ENCODE measurements at regions not wholly inside any gene's neighbourhood (a gene's known extent, or its start where the extent isn't known, plus 50 kb on each side); places are given as distances from the start of the nearest gene placed in this dataset.

GRCh38 chr16:9337308-9338032, 246.0 kb downstream of the HAPSTR1 start:
- H3K27ac ChIP-seq: no peak overlapping the region
- H3K9me3 ChIP-seq: no peaks in the 10 kb centered on the region
- H3K36me3 ChIP-seq: no peaks in the 10 kb centered on the region
- H3K27me3 ChIP-seq: no peaks in the 10 kb centered on the region
- H3K4me3 ChIP-seq: no peak overlapping the region
- H3K4me1 ChIP-seq: no peaks in the 10 kb centered on the region
- no peak for TF ChIP-seq POLR2A (IDR thresholded peaks at IDR 0.05)
- TF ChIP-seq, protein P1, sequence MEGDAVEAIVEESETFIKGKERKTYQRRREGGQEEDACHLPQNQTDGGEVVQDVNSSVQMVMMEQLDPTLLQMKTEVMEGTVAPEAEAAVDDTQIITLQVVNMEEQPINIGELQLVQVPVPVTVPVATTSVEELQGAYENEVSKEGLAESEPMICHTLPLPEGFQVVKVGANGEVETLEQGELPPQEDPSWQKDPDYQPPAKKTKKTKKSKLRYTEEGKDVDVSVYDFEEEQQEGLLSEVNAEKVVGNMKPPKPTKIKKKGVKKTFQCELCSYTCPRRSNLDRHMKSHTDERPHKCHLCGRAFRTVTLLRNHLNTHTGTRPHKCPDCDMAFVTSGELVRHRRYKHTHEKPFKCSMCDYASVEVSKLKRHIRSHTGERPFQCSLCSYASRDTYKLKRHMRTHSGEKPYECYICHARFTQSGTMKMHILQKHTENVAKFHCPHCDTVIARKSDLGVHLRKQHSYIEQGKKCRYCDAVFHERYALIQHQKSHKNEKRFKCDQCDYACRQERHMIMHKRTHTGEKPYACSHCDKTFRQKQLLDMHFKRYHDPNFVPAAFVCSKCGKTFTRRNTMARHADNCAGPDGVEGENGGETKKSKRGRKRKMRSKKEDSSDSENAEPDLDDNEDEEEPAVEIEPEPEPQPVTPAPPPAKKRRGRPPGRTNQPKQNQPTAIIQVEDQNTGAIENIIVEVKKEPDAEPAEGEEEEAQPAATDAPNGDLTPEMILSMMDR (IDR thresholded peaks at IDR 0.05): no peak
- intact Hi-C loops (cut with DNase I; ENCODE audit: low total_unique reads): no loop called here
- DNase-seq: no peak

DNA sequence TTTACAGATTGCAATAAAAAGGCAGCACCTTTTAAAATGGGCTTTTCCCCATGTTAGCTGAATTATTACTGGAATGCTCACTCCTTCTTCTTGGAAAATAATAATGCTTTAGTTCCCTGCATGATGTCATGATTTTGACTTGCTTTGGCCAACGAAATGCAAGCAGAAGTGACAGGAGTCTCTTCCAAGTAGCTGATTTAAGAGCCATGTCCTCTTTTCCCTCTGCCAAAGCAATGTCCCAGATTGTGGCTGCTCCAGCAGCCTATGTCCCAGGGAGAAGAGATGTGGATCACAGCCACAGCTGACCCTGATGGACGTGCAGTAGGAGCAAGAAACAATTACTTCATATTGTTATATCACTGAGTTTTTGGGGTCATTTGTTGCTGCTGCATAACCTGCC, 246.6 kb downstream of the HAPSTR1 start:
- intact Hi-C loops (cut with DNase I; ENCODE audit: low total_unique reads): no loop called here
- no peak overlapping the region for H3K27ac ChIP-seq
- H3K36me3 ChIP-seq: no peaks in the 10 kb centered on the region
- TF ChIP-seq POLR2A (IDR thresholded peaks at IDR 0.05): no peak
- TF ChIP-seq, protein P1 (IDR thresholded peaks at IDR 0.05): no peak
- no peaks in the 10 kb centered on the region for H3K27me3 ChIP-seq
- no peak for DNase-seq
- H3K9me3 ChIP-seq: no peaks in the 10 kb centered on the region
- no peak overlapping the region for H3K4me3 ChIP-seq
- H3K4me1 ChIP-seq: no peaks in the 10 kb centered on the region

DNA sequence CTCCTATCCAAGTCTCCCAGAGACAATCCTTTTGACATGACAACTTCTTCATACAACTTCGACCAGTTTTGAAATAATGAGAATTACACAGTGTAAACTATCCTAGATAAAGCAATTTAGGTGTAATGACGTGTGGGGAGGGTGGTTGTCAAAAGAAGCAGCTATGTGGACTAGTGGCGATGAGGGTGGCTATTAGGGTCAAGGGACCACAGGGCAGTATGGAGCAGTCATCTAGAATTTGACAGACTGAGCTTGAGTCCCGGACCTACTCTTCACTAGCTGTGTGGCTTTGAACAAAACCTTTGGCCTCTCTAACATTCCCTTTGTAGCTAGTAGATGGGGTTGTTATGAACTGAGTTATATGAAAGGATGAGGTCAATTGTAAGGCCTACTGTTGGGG, 247.1 kb downstream of the HAPSTR1 start:
- no peak overlapping the region for H3K27ac ChIP-seq

GRCh38 chr16:9340526-9341256, 249.2 kb downstream of the HAPSTR1 start:
- H3K4me3 ChIP-seq: no peak overlapping the region
- no peak for TF ChIP-seq POLR2A (IDR thresholded peaks at IDR 0.05)
- TF ChIP-seq, protein P1 (IDR thresholded peaks at IDR 0.05): no peak
- intact Hi-C loops (cut with DNase I; ENCODE audit: low total_unique reads): no loop called here
- peaks cover 0 to 4% of the 10 kb centered on the region in 2 donors for H3K36me3 ChIP-seq
- H3K27ac ChIP-seq: no peak overlapping the region
- no peak for DNase-seq
- H3K27me3 ChIP-seq: no peaks in the 10 kb centered on the region
- no peaks in the 10 kb centered on the region for H3K9me3 ChIP-seq
- H3K4me1 ChIP-seq: no peaks in the 10 kb centered on the region

More for the DNA sequence above, 247.1 kb downstream of the HAPSTR1 start:
- intact Hi-C loops (cut with DNase I; ENCODE audit: low total_unique reads): no loop called here
- TF ChIP-seq, protein P1 (IDR thresholded peaks at IDR 0.05): no peak
- TF ChIP-seq POLR2A (IDR thresholded peaks at IDR 0.05): no peak
- H3K9me3 ChIP-seq: no peaks in the 10 kb centered on the region
- no peak overlapping the region for H3K4me3 ChIP-seq
- H3K36me3 ChIP-seq: no peaks in the 10 kb centered on the region
- no peaks in the 10 kb centered on the region for H3K4me1 ChIP-seq
- DNase-seq: no peak
- no peaks in the 10 kb centered on the region for H3K27me3 ChIP-seq

GRCh38 chr16:9343276-9343675, 251.8 kb downstream of the HAPSTR1 start:
- no peak overlapping the region for H3K4me3 ChIP-seq
- H3K4me1 ChIP-seq: no peaks in the 10 kb centered on the region
- TF ChIP-seq POLR2A (IDR thresholded peaks at IDR 0.05): no peak
- TF ChIP-seq, protein P1 (IDR thresholded peaks at IDR 0.05): no peak
- peaks cover 0 to 4% of the 10 kb centered on the region in 2 donors for H3K36me3 ChIP-seq
- no peak for DNase-seq
- H3K27me3 ChIP-seq: no peaks in the 10 kb centered on the region
- intact Hi-C loops (cut with DNase I; ENCODE audit: low total_unique reads): no loop called here
- H3K9me3 ChIP-seq: no peaks in the 10 kb centered on the region
- no peak overlapping the region for H3K27ac ChIP-seq

Data from uterus (tissue), 3 donors.